A549 (cell line): ENCODE measurements at regions not wholly inside any gene's neighbourhood (a gene's known extent, or its start where the extent isn't known, plus 50 kb on each side); places are given as distances from the start of the nearest gene placed in this dataset.

Experiments
- ATAC-seq, 2 experiments: fragments of 200-7000 bp in 1 of 2; fragments of >200 bp in 1 of 2; cut with Nextera tagmentation in 1 of 2; cut with Tn5 transposase in 1 of 2; 3 replicates each; pipeline versions ENCODE4 v1.8.0 to v1.9.1; 2018 to 2020; ENCODE audit warnings: mild to moderate bottlenecking in 1 of 2, moderate library complexity in 1 of 2
- CTCF ChIA-PET: fragments of 300-600 bp; sonication (Branson Sonifier 250); formaldehyde crosslinking; extraction: SDS; loops from one replicate; lab custom pipeline; 2021; ENCODE audit warnings: antibody characterized with exemption, inconsistent platforms; lab: Yijun Ruan, JAX
- POLR2A ChIA-PET: fragments of 350-600 bp; formaldehyde crosslinking; extraction: SDS; loops from one replicate; lab custom pipeline; 2021; ENCODE audit warnings: antibody characterized with exemption, inconsistent platforms; lab: Yijun Ruan, JAX
- DNase-seq, 2 experiments: peaks; one replicate each; pipeline versions ENCODE4 v3.0.0 to v3.0.0-alpha.2; 2011 to 2016; ENCODE audit warnings: low read depth in 1 of 2, low spot score in 1 of 2
- FAIRE-seq: peaks from 2 replicates; lab custom pipeline; 2011; peaks lifted over from hg19 to GRCh38; lab: Jason Lieb, UNC
- H3K27ac ChIP-seq, 2 experiments: fragments of >200 bp; sonication (Bioruptor Twin); formaldehyde crosslinking; 3 replicates each; pipeline ENCODE4 v1.5.1; 2016 to 2017
- H3K4me1 ChIP-seq: fragments of >200 bp; sonication (Bioruptor Twin); formaldehyde crosslinking; 3 replicates; pipeline ENCODE4 v1.6.1; 2016
- H3K4me2 ChIP-seq: fragments of >200 bp; sonication (Bioruptor Twin); formaldehyde crosslinking; 3 replicates; pipeline ENCODE4 v1.6.1; 2016
- H3K4me3 ChIP-seq: fragments of >200 bp; sonication (Bioruptor Twin); formaldehyde crosslinking; 3 replicates; pipeline ENCODE4 v1.5.1; 2016
- H3K9me3 ChIP-seq: fragments of >200 bp; sonication (Bioruptor Twin); formaldehyde crosslinking; 3 replicates; pipeline ENCODE4 v1.6.1; 2016
- CHD2 ChIP-seq: fragments of 150-350 bp; IDR thresholded peaks from 2 replicates; pipeline ENCODE4 v1.6.1; 2014; ENCODE audit warnings: low read length; ENCODE audit not compliant: partially characterized antibody
- FOSB ChIP-seq: fragments of 250-450 bp; sonication (Bioruptor Pico); IDR thresholded peaks from 2 replicates; pipeline ENCODE4 v1.5.0; 2020; ENCODE audit warnings: mild to moderate bottlenecking, moderate library complexity
- GATA3 ChIP-seq: IDR thresholded peaks from 2 replicates; pipeline ENCODE4 v1.6.1; 2012; ENCODE audit warnings: borderline replicate concordance
- HDAC2 ChIP-seq: fragments of 200-600 bp; sonication (generic); IDR thresholded peaks from 2 replicates; pipeline ENCODE4 v1.6.1; 2016
- HOXB13 ChIP-seq: fragments of 250-450 bp; sonication (Bioruptor Pico); IDR thresholded peaks from 2 replicates; pipeline ENCODE4 v1.5.0; 2020; ENCODE audit warnings: low read depth, mild to moderate bottlenecking, moderate library complexity
- HOXB5 ChIP-seq: fragments of 250-450 bp; sonication (Bioruptor Pico); IDR thresholded peaks from 2 replicates; pipeline ENCODE4 v1.5.0; 2020; ENCODE audit warnings: mild to moderate bottlenecking, moderate library complexity
- MAFK ChIP-seq: fragments of 450-650 bp; IDR thresholded peaks from 2 replicates; pipeline ENCODE4 v1.6.1; 2014; ENCODE audit not compliant: partially characterized antibody
- MAZ ChIP-seq: fragments of 150-350 bp; IDR thresholded peaks from 2 replicates; pipeline ENCODE4 v1.6.1; 2014; ENCODE audit warnings: antibody characterized with exemption, low read depth, low read length, borderline replicate concordance
- NPAS2 ChIP-seq: fragments of 250-450 bp; sonication (Bioruptor Pico); IDR thresholded peaks from 2 replicates; pipeline ENCODE4 v1.8.0; 2022; ENCODE audit warnings: mild to moderate bottlenecking, moderate library complexity, borderline replicate concordance
- NR3C1 ChIP-seq: fragments of >200 bp; sonication (Bioruptor Twin); formaldehyde crosslinking; IDR thresholded peaks from 3 replicates; pipeline ENCODE4 v1.6.1; 2017
- POLR2AphosphoS2 ChIP-seq: conservative IDR thresholded peaks from 2 replicates; pipeline ENCODE4 v1.6.1; 2012; ENCODE audit warnings: low read length, improper control_type of control experiment, inconsistent platforms
- RCOR1 ChIP-seq: fragments of 150-350 bp; IDR thresholded peaks from 2 replicates; pipeline ENCODE4 v1.6.1; 2014; ENCODE audit warnings: antibody characterized with exemption, low read length, low read depth
- TFCP2L1 ChIP-seq: fragments of 250-450 bp; sonication (Bioruptor Pico); IDR thresholded peaks from 2 replicates; pipeline ENCODE4 v1.5.0; 2021; ENCODE audit warnings: mild to moderate bottlenecking
- TP53 ChIP-seq: fragments of 250-450 bp; sonication (Bioruptor Pico); IDR thresholded peaks from 2 replicates; pipeline ENCODE4 v1.5.0; 2021; ENCODE audit warnings: mild to moderate bottlenecking, moderate library complexity
- WGBS: methylation state at CpG from one replicate; pipeline ENCODE4 v1.1.6; 2017; ENCODE audit errors: missing lambda C conversion rate; 5-methylcytosine and 5-hydroxymethylcytosine counted together
- TF ChIP-seq, protein P1 (sequence below): fragments of >200 bp; sonication (Bioruptor Twin); formaldehyde crosslinking; IDR thresholded peaks from 2 replicates; pipeline ENCODE4 v1.6.1; 2016
- TF ChIP-seq, protein P2 (sequence below): fragments of >200 bp; sonication (Bioruptor Twin); formaldehyde crosslinking; IDR thresholded peaks from 3 replicates; pipeline ENCODE4 v1.6.1; 2016
- TF ChIP-seq, protein P3 (sequence below): IDR thresholded peaks from 2 replicates; pipeline ENCODE4 v1.6.1; 2012

DNA sequence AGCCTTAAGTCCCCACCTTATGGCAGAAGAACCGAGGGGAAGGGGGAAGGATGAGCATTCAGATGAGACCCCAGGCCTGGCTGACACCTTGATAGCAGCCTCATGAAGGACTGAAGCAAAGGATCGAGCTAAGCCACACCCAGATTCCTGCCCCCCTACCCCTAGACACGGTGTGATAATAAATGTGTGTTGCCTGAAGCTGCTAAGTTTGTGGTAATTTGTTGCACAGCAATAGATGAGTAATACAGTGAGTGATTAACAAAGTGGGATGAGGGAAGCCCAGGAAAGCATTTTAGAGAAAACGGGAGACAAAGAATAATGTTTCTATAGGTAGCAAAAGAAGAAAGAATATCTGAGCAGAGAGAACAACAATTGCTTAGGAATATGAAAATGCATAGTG lies 404.2 kb downstream of the MID1IP1 start:
- Histone ChIP-seq H3K4me1 (no peaks in the 10 kb centered on the region), H3K9me3 (no peaks in the 10 kb centered on the region), H3K4me3 (no peak overlapping the region), H3K27ac (no peak overlapping the region), H3K4me2 (no peak overlapping the region)
- no peak for DNase-seq
- no peak for FAIRE-seq
- TF ChIP-seq FOSB (CRISPR knock-in tag) (no peak), RCOR1 (no peak), HDAC2 (no peak), POLR2AphosphoS2 (no peak), NPAS2 (CRISPR knock-in tag) (no peak), TFCP2L1 (CRISPR knock-in tag) (no peak), GATA3 (no peak), CHD2 (no peak)
- TF ChIP-seq, protein P1, sequence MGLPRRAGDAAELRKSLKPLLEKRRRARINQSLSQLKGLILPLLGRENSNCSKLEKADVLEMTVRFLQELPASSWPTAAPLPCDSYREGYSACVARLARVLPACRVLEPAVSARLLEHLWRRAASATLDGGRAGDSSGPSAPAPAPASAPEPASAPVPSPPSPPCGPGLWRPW = no peak
- WGBS = 0% methylated on average over 4 of the region's 4 CpGs
- ATAC-seq = no peak
- ChIA-PET POLR2A (no interaction called here), CTCF (no interaction called here)

DNA sequence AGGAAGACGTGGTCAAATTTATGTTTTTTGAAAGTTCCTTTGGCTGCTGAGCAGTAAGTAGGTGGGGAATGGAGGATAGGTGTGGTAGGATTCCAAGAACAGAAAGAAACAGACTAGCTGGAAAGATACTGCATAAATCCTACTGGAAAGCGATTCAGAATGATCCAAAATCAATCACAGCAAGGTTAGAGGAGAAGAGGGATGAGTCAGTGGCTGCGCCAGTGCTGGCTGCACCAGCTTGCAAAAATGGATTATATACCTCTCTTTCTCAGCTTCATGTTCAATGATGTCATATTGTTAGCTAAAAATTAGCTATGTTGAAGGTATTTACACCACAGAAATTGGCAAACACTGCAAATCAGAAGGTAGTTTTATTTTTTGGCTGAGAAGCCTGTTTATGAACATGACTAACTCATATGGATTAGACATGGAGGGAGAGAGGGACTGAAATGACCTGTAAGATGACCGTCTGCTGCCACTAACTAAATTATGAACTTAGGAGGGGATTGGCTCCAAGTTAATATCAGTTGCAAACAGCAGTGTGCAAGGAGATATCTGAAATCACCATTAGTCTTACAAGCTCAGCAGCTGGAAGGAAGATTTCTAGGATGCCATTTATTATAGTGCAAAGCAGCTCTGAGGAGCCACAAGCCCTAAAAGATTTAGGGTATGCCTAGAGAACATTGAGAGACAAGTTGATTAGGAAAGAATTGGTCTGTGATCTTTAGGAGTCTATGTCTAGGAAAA lies 405.3 kb downstream of the MID1IP1 start:
- Histone ChIP-seq H3K4me2 (no peak overlapping the region), H3K4me3 (no peak overlapping the region), H3K4me1 (no peaks in the 10 kb centered on the region), H3K27ac (no peak overlapping the region), H3K9me3 (no peaks in the 10 kb centered on the region)
- CTCF ChIA-PET = interaction anchor here (0.6 to 0.9 kb wide), 2 partner anchors 17 to 1135 kb away, joined by 3 to 5 read pairs; no protein-coding TSS in a partner anchor
- ATAC-seq (no peak), DNase-seq (no peak), FAIRE-seq (no peak)
- POLR2A ChIA-PET = no interaction called here
- 6% methylated on average over 4 of the region's 4 CpGs for WGBS
- TF ChIP-seq MAFK = no peak
- TF ChIP-seq, protein P2, sequence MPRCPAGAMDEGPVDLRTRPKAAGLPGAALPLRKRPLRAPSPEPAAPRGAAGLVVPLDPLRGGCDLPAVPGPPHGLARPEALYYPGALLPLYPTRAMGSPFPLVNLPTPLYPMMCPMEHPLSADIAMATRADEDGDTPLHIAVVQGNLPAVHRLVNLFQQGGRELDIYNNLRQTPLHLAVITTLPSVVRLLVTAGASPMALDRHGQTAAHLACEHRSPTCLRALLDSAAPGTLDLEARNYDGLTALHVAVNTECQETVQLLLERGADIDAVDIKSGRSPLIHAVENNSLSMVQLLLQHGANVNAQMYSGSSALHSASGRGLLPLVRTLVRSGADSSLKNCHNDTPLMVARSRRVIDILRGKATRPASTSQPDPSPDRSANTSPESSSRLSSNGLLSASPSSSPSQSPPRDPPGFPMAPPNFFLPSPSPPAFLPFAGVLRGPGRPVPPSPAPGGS = no peak
- TF ChIP-seq NR3C1 = no peak
- TF ChIP-seq, all 56 proteins: peak for 0

DNA sequence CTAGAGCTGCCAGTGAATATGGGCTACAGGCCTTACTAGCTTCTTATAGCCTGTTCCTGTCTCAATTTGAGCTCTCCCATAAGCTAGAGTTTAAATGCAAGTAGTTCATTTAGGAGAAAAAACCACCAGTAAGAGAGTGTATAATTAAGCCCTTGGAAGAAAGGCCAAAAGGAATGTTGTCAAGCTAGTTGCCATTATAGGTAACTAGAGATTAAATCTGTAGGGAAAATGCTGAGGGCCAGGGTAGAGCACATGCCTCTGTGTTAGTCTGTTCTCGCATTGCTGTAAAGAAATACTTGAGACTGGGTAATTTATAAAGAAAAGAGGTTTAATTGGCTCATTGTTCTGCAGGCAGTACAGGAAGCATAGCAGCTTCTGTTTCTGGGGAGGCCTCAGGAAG lies 410.2 kb downstream of the MID1IP1 start:
- Histone ChIP-seq H3K4me3 (no peak overlapping the region), H3K27ac (no peak overlapping the region), H3K9me3 (no peaks in the 10 kb centered on the region), H3K4me1 (no peaks in the 10 kb centered on the region), H3K4me2 (no peak overlapping the region)
- POLR2A ChIA-PET = no interaction called here
- DNase-seq (no peak), FAIRE-seq (no peak), ATAC-seq (no peak)
- 6% methylated on average over 1 of the region's 1 CpG for WGBS
- CTCF ChIA-PET = interaction anchor here (0.5 kb wide), 1 partner anchor 92 kb away, joined by 3 read pairs; no protein-coding TSS in a partner anchor
- TF ChIP-seq HOXB13 (CRISPR knock-in tag) (no peak), TP53 (CRISPR knock-in tag) (no peak), MAZ (no peak)

DNA sequence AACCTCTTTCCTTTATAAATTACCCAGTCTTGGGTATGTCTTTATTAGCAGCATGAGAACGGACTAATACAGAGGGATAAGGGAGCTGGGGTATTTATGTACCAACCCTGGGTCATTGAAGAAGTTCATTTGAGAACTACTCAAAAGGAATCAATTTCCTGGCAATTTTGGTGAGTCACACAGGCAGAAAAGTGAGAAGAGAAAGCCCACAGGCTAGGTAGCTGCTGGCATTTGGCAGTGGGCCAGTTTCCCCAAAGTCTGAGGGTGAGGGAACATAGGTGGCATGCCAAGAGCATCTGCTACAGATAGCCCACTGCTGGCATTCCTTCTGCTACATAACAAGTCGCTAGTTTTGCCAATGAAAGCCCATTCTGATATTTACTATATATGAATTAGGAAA lies 411.2 kb downstream of the MID1IP1 start:
- FAIRE-seq = no peak
- ChIA-PET CTCF (no interaction called here), POLR2A (no interaction called here)
- no peak overlapping the region for H3K27ac ChIP-seq
- ATAC-seq = no peak
- DNase-seq = no peak
- no peak overlapping the region for H3K4me2 ChIP-seq
- no peaks in the 10 kb centered on the region for H3K9me3 ChIP-seq
- WGBS = 0% methylated on average over 2 of the region's 2 CpGs
- H3K4me1 ChIP-seq = no peaks in the 10 kb centered on the region
- no peak overlapping the region for H3K4me3 ChIP-seq
- TF ChIP-seq NPAS2 (CRISPR knock-in tag) = no peak
- no peak for TF ChIP-seq HOXB5 (CRISPR knock-in tag)
- TF ChIP-seq HDAC2 = no peak
- TF ChIP-seq, protein P3, sequence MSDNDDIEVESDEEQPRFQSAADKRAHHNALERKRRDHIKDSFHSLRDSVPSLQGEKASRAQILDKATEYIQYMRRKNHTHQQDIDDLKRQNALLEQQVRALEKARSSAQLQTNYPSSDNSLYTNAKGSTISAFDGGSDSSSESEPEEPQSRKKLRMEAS = no peak
